PC-9 (cell line): ENCODE measurements at regions not wholly inside any gene's neighbourhood (a gene's known extent, or its start where the extent isn't known, plus 50 kb on each side); places are given as distances from the start of the nearest gene placed in this dataset.

ENCODE experiments used
- EZH2 ChIP-seq: fragments of 200-600 bp; sonication (generic); IDR thresholded peaks from 2 replicates; pipeline ENCODE4 v1.8.0; 2017; ENCODE audit warnings: antibody characterized with exemption, low read depth
- TF ChIP-seq, protein P1 (sequence below): fragments of 200-600 bp; sonication (generic); conservative IDR thresholded peaks from 2 replicates; pipeline ENCODE4 v1.6.1; 2017; ENCODE audit warnings: mixed run types, antibody characterized with exemption, mild to moderate bottlenecking, moderate library complexity

GRCh38 chr1:232575763-232576040 lies 54.2 kb downstream of the SIPA1L2 start:
- TF ChIP-seq, protein P1, sequence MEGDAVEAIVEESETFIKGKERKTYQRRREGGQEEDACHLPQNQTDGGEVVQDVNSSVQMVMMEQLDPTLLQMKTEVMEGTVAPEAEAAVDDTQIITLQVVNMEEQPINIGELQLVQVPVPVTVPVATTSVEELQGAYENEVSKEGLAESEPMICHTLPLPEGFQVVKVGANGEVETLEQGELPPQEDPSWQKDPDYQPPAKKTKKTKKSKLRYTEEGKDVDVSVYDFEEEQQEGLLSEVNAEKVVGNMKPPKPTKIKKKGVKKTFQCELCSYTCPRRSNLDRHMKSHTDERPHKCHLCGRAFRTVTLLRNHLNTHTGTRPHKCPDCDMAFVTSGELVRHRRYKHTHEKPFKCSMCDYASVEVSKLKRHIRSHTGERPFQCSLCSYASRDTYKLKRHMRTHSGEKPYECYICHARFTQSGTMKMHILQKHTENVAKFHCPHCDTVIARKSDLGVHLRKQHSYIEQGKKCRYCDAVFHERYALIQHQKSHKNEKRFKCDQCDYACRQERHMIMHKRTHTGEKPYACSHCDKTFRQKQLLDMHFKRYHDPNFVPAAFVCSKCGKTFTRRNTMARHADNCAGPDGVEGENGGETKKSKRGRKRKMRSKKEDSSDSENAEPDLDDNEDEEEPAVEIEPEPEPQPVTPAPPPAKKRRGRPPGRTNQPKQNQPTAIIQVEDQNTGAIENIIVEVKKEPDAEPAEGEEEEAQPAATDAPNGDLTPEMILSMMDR, result no peak
- no peak for TF ChIP-seq EZH2
